Activated naive CD4-positive, alpha-beta T cell treated with anti-CD3 and anti-CD28 coated beads, Interleukin-2, amount 10 ng/mL, durations not matched to agents 7 days and 5 days (primary cell): ENCODE measurements at regions not wholly inside any gene's neighbourhood (a gene's known extent, or its start where the extent isn't known, plus 50 kb on each side); places are given as distances from the start of the nearest gene placed in this dataset.
"Not testable (repeated sequence)": the region's sequence is repeated elsewhere in the genome, so short reads cannot be mapped to it uniquely, and the experiment has no call there.

ENCODE experiments used
- CTCF ChIA-PET: fragments of 350-600 bp; sonication (Branson Sonifier 250); formaldehyde crosslinking; loops from one replicate; lab custom pipeline; 2021; ENCODE audit warnings: antibody characterized with exemption; lab: Charles Lee
- DNase-seq: peaks from one replicate; pipeline ENCODE4 v3.0.0-alpha.2; 2020
- H3K27ac Mint-ChIP-seq: one replicate; pipeline ENCODE4 v1.8.0; 2021; ENCODE audit warnings: mild to moderate bottlenecking, moderate library complexity, mixed read lengths
- H3K27me3 Mint-ChIP-seq: one replicate; pipeline ENCODE4 v1.8.0; 2021; ENCODE audit warnings: mild to moderate bottlenecking, mixed read lengths
- H3K36me3 Mint-ChIP-seq: one replicate; pipeline ENCODE4 v1.8.0; 2021; ENCODE audit warnings: mixed read lengths
- H3K4me1 Mint-ChIP-seq: one replicate; pipeline ENCODE4 v1.8.0; 2021; ENCODE audit warnings: mixed read lengths
- H3K4me3 Mint-ChIP-seq: one replicate; pipeline ENCODE4 v1.8.0; 2021; ENCODE audit warnings: mild to moderate bottlenecking, moderate library complexity, mixed read lengths
- H3K9me3 Mint-ChIP-seq: one replicate; pipeline ENCODE4 v1.8.0; 2021; ENCODE audit warnings: mixed read lengths

GRCh38 chr3:40886660-40887425 is 312.5 kb upstream of the CTNNB1 start:
- no peaks in the 10 kb centered on the region for H3K9me3 Mint-ChIP-seq
- H3K4me1 Mint-ChIP-seq = no peaks in the 10 kb centered on the region
- H3K27me3 Mint-ChIP-seq = no peaks in the 10 kb centered on the region
- no peaks in the 10 kb centered on the region for H3K36me3 Mint-ChIP-seq
- no peak overlapping the region for H3K27ac Mint-ChIP-seq
- no peak for DNase-seq
- CTCF ChIA-PET = no interaction called here
- H3K4me3 Mint-ChIP-seq = no peak overlapping the region

- Mint-ChIP-seq H3K4me3 (no peak overlapping the region), H3K27me3 (no peaks in the 10 kb centered on the region), H3K9me3 (no peaks in the 10 kb centered on the region), H3K4me1 (no peaks in the 10 kb centered on the region), H3K27ac (no peak overlapping the region), H3K36me3 (no peaks in the 10 kb centered on the region)
- DNase-seq = no peak
- CTCF ChIA-PET = no interaction called here
Observed at GRCh38 chr3:40891186-40891585, 308.1 kb upstream of the CTNNB1 start.

GRCh38 chr3:40895109-40895508 is 304.2 kb upstream of the CTNNB1 start:
- Mint-ChIP-seq H3K4me1 (no peaks in the 10 kb centered on the region), H3K27ac (no peak overlapping the region), H3K27me3 (no peaks in the 10 kb centered on the region), H3K36me3 (no peaks in the 10 kb centered on the region), H3K9me3 (no peaks in the 10 kb centered on the region), H3K4me3 (no peak overlapping the region)
- CTCF ChIA-PET = no interaction called here
- DNase-seq = no peak

- Mint-ChIP-seq H3K27ac (no peak overlapping the region), H3K4me1 (no peaks in the 10 kb centered on the region), H3K27me3 (no peaks in the 10 kb centered on the region), H3K36me3 (no peaks in the 10 kb centered on the region), H3K9me3 (no peaks in the 10 kb centered on the region), H3K4me3 (no peak overlapping the region)
- DNase-seq = no peak
- CTCF ChIA-PET = no interaction called here
Observed at GRCh38 chr3:40899286-40899712, 300.0 kb upstream of the CTNNB1 start.

- H3K4me3 Mint-ChIP-seq = no peak overlapping the region
- CTCF ChIA-PET = no interaction called here
- H3K4me1 Mint-ChIP-seq = no peaks in the 10 kb centered on the region
- no peaks in the 10 kb centered on the region for H3K9me3 Mint-ChIP-seq
- H3K27me3 Mint-ChIP-seq = no peaks in the 10 kb centered on the region
- no peaks in the 10 kb centered on the region for H3K36me3 Mint-ChIP-seq
- DNase-seq = no peak
- H3K27ac Mint-ChIP-seq = no peak overlapping the region
Observed at GRCh38 chr3:40901298-40901697, 298.0 kb upstream of the CTNNB1 start.

GRCh38 chr3:40901796-40902195 is 297.5 kb upstream of the CTNNB1 start:
- H3K4me1 Mint-ChIP-seq = no peaks in the 10 kb centered on the region
- CTCF ChIA-PET = no interaction called here
- no peak overlapping the region for H3K4me3 Mint-ChIP-seq
- H3K27me3 Mint-ChIP-seq = no peaks in the 10 kb centered on the region
- no peak overlapping the region for H3K27ac Mint-ChIP-seq
- no peaks in the 10 kb centered on the region for H3K36me3 Mint-ChIP-seq
- no peak for DNase-seq
- no peaks in the 10 kb centered on the region for H3K9me3 Mint-ChIP-seq

- H3K27ac Mint-ChIP-seq, H3K4me1 Mint-ChIP-seq, H3K9me3 Mint-ChIP-seq, H3K4me3 Mint-ChIP-seq, DNase-seq, H3K27me3 Mint-ChIP-seq, CTCF ChIA-PET, H3K36me3 Mint-ChIP-seq: not testable (repeated sequence)
Observed at GRCh38 chr3:40907907-40908465, 291.3 kb upstream of the CTNNB1 start.

- DNase-seq = no peak
- Mint-ChIP-seq H3K4me1 (no peaks in the 10 kb centered on the region), H3K4me3 (no peak overlapping the region), H3K27me3 (no peaks in the 10 kb centered on the region), H3K9me3 (no peaks in the 10 kb centered on the region), H3K27ac (no peak overlapping the region), H3K36me3 (no peaks in the 10 kb centered on the region)
- CTCF ChIA-PET = no interaction called here
Observed at GRCh38 chr3:40908612-40909011, 290.7 kb upstream of the CTNNB1 start.

- Mint-ChIP-seq H3K4me3 (no peak overlapping the region), H3K27ac (no peak overlapping the region), H3K36me3 (no peaks in the 10 kb centered on the region), H3K27me3 (no peaks in the 10 kb centered on the region), H3K4me1 (no peaks in the 10 kb centered on the region), H3K9me3 (no peaks in the 10 kb centered on the region)
- DNase-seq = no peak
- CTCF ChIA-PET = no interaction called here
Observed at GRCh38 chr3:40911264-40911663, 288.0 kb upstream of the CTNNB1 start.

- Mint-ChIP-seq H3K27ac (no peak overlapping the region), H3K36me3 (no peaks in the 10 kb centered on the region), H3K27me3 (no peaks in the 10 kb centered on the region), H3K4me1 (no peaks in the 10 kb centered on the region), H3K4me3 (no peak overlapping the region), H3K9me3 (no peaks in the 10 kb centered on the region)
- CTCF ChIA-PET = no interaction called here
- no peak for DNase-seq
Observed at GRCh38 chr3:40911928-40912327, 287.4 kb upstream of the CTNNB1 start.

- no peaks in the 10 kb centered on the region for H3K4me1 Mint-ChIP-seq
- no peak overlapping the region for H3K4me3 Mint-ChIP-seq
- H3K9me3 Mint-ChIP-seq = no peaks in the 10 kb centered on the region
- no peak overlapping the region for H3K27ac Mint-ChIP-seq
- no peaks in the 10 kb centered on the region for H3K27me3 Mint-ChIP-seq
- CTCF ChIA-PET = no interaction called here
- DNase-seq = no peak
- no peaks in the 10 kb centered on the region for H3K36me3 Mint-ChIP-seq
Observed at GRCh38 chr3:40912461-40912860, 286.8 kb upstream of the CTNNB1 start.

- Mint-ChIP-seq H3K27me3 (no peaks in the 10 kb centered on the region), H3K9me3 (no peaks in the 10 kb centered on the region), H3K4me3 (no peak overlapping the region), H3K27ac (no peak overlapping the region), H3K4me1 (no peaks in the 10 kb centered on the region), H3K36me3 (no peaks in the 10 kb centered on the region)
- CTCF ChIA-PET = no interaction called here
- DNase-seq = no peak
Observed at GRCh38 chr3:40913192-40913591, 286.1 kb upstream of the CTNNB1 start.

- no peaks in the 10 kb centered on the region for H3K36me3 Mint-ChIP-seq
- no peak overlapping the region for H3K4me3 Mint-ChIP-seq
- H3K4me1 Mint-ChIP-seq = no peaks in the 10 kb centered on the region
- H3K27me3 Mint-ChIP-seq = no peaks in the 10 kb centered on the region
- DNase-seq = no peak
- CTCF ChIA-PET = no interaction called here
- no peaks in the 10 kb centered on the region for H3K9me3 Mint-ChIP-seq
- H3K27ac Mint-ChIP-seq = no peak overlapping the region
Observed at GRCh38 chr3:40913641-40914040, 285.7 kb upstream of the CTNNB1 start.

- Mint-ChIP-seq H3K36me3 (no peaks in the 10 kb centered on the region), H3K27me3 (no peaks in the 10 kb centered on the region), H3K9me3 (no peaks in the 10 kb centered on the region), H3K4me1 (no peaks in the 10 kb centered on the region), H3K4me3 (no peak overlapping the region), H3K27ac (no peak overlapping the region)
- CTCF ChIA-PET = no interaction called here
- DNase-seq = no peak
Observed at GRCh38 chr3:40914475-40914874, 284.8 kb upstream of the CTNNB1 start.

- Mint-ChIP-seq H3K4me3 (no peak overlapping the region), H3K27me3 (no peaks in the 10 kb centered on the region), H3K4me1 (no peaks in the 10 kb centered on the region), H3K27ac (no peak overlapping the region), H3K9me3 (no peaks in the 10 kb centered on the region), H3K36me3 (no peaks in the 10 kb centered on the region)
- CTCF ChIA-PET = no interaction called here
- DNase-seq = no peak
Observed at GRCh38 chr3:40915346-40915865, 283.9 kb upstream of the CTNNB1 start.
